ENCODE measurements at regions not wholly inside any gene's neighbourhood (a gene's known extent, or its start where the extent isn't known, plus 50 kb on each side); places are given as distances from the start of the nearest gene placed in this dataset.

GRCh38 chr6:103167345-103168071, 1692.2 kb downstream of the HACE1 start:
- DNase-seq (ENCODE audit: low spot score) = no peak
- peaks cover 12% of the 10 kb centered on the region for H3K9me3 Mint-ChIP-seq
- H3K27me3 Mint-ChIP-seq = no peaks in the 10 kb centered on the region
- H3K27ac Mint-ChIP-seq = no peak overlapping the region
- ATAC-seq = no peak
- no peaks in the 10 kb centered on the region for H3K4me1 Mint-ChIP-seq (ENCODE audit: low read depth in 2 of 2)
- H3K4me3 Mint-ChIP-seq = no peak overlapping the region
- no peaks in the 10 kb centered on the region for H3K36me3 Mint-ChIP-seq

DNA sequence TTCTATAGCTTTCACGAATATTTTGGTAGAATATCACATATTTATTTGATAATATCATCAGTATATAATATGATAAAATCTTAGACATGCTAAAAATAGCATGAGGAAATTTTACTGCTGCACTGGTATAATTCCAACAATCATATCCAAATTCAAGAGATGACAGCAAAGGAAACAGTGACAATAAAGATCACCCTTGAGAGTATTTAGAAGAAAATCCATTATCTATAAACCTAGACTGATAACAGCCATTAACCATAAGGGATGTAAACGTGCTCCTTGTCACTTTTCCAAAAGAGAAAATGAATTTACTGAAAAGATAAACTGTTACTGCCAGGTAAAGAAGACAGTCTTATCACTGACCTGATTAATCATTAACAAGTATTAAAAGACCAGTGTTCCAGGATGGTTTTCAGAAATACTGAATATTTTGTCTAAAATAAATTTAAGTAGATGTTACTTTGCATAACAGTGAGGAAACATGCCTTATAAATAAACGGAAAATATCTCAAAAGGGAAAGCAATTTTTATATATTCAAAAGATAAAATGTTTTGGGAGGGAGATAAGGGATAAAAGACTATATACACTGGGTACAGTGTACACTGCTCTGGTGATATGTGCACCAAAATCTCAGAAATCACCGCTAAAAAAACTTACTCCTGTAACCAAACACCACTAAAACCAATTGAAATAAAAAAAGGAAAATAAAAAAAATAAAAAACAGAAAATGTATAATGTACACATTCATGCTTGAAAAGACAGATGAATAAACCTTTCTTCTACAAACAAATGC, 1704.7 kb downstream of the HACE1 start:
- no peak overlapping the region for H3K4me3 Mint-ChIP-seq
- H3K4me1 Mint-ChIP-seq (ENCODE audit: low read depth in 2 of 2) = no peaks in the 10 kb centered on the region
- DNase-seq (ENCODE audit: low spot score) (no peak), ATAC-seq (no peak)
- no peak overlapping the region for H3K27ac Mint-ChIP-seq
- peaks cover 9% of the 10 kb centered on the region for H3K9me3 Mint-ChIP-seq
- no peaks in the 10 kb centered on the region for H3K36me3 Mint-ChIP-seq
- H3K27me3 Mint-ChIP-seq = no peaks in the 10 kb centered on the region

DNA sequence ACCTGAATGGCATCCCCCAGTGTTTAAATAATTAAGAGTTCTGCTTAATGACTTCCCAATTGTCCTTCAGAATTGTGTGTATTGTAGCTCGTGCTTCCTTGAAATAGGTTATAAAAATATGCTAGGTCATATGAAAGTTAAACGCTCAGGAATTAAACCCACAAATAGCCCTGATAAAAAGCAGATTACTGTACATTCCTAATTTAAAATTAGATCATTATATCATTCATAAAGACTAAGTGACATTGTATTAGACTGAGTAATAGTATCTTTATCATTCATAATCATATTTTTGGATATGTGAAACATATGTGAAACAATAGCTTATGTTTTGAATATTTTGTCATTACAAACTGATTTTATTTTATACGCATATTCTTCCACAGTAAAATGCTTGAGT, 1706.7 kb downstream of the HACE1 start:
- ATAC-seq (no peak), DNase-seq (ENCODE audit: low spot score) (no peak)
- Mint-ChIP-seq H3K4me3 (no peak overlapping the region), H3K27me3 (no peaks in the 10 kb centered on the region), H3K9me3 (peaks cover 6% of the 10 kb centered on the region), H3K36me3 (no peaks in the 10 kb centered on the region), H3K4me1 (ENCODE audit: low read depth in 2 of 2) (no peaks in the 10 kb centered on the region), H3K27ac (no peak overlapping the region)

DNA sequence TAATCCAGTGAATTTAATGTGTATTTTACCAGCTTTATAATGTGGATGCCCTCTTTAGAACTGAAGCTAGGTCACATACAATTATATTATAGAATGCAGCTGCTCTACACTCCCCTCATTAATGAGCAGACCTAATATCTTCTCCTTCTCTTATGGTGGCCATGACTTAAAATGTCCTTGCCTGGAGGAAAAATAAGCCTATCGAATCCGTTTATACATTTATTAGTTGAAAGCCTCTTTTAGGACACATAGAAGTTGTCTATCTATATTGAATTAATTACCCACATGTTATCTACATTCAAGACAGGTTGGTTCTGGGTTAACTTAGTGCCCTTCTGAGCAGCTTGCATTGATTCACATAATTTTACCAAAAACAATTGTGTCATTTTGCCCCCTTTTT, 1716.8 kb downstream of the HACE1 start:
- peaks cover 3% of the 10 kb centered on the region for H3K9me3 Mint-ChIP-seq
- H3K27me3 Mint-ChIP-seq = no peaks in the 10 kb centered on the region
- ATAC-seq (no peak), DNase-seq (ENCODE audit: low spot score) (no peak)
- H3K4me3 Mint-ChIP-seq = no peak overlapping the region
- no peak overlapping the region for H3K27ac Mint-ChIP-seq
- no peaks in the 10 kb centered on the region for H3K36me3 Mint-ChIP-seq
- no peaks in the 10 kb centered on the region for H3K4me1 Mint-ChIP-seq (ENCODE audit: low read depth in 2 of 2)

GRCh38 chr6:103140308-103141027, 1719.3 kb downstream of the HACE1 start:
- no peaks in the 10 kb centered on the region for H3K4me1 Mint-ChIP-seq (ENCODE audit: low read depth in 2 of 2)
- H3K9me3 Mint-ChIP-seq = peaks cover 5% of the 10 kb centered on the region
- H3K4me3 Mint-ChIP-seq = no peak overlapping the region
- no peak for DNase-seq (ENCODE audit: low spot score)
- no peak overlapping the region for H3K27ac Mint-ChIP-seq
- no peak for ATAC-seq
- H3K27me3 Mint-ChIP-seq = no peaks in the 10 kb centered on the region
- H3K36me3 Mint-ChIP-seq = no peaks in the 10 kb centered on the region

DNA sequence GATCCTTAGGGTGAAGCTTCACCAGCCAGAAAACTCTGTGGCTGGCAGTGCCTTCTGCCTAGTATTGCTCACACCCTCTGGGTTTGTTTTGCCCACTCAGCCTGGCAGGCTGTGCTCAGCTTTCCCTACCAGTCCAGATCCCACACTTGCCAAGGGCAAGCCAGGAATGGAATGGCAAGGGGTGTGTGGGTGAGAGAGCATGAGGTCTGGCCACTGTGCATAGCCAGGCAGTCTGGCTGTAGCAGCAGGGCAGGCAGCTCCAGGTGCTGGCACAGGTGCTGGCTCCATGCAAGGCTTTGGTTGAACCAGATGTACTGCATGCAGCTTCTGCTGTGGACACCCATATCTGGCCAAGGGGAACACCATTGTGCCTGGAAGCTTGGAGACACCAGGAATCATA, 1720.3 kb downstream of the HACE1 start:
- DNase-seq (ENCODE audit: low spot score) (no peak), ATAC-seq (peak in 1 of 2 donors; percentile 43)
- Mint-ChIP-seq H3K27ac (no peak overlapping the region), H3K36me3 (no peaks in the 10 kb centered on the region), H3K9me3 (peaks cover 7% of the 10 kb centered on the region), H3K4me3 (no peak overlapping the region), H3K4me1 (ENCODE audit: low read depth in 2 of 2) (no peaks in the 10 kb centered on the region), H3K27me3 (no peaks in the 10 kb centered on the region)

GRCh38 chr6:103124471-103124870, 1731.0 kb downstream of the GRIK2 start:
- Mint-ChIP-seq H3K36me3 (no peaks in the 10 kb centered on the region), H3K4me3 (no peak overlapping the region), H3K9me3 (peaks cover 3% of the 10 kb centered on the region), H3K4me1 (ENCODE audit: low read depth in 2 of 2) (no peaks in the 10 kb centered on the region), H3K27ac (no peak overlapping the region), H3K27me3 (no peaks in the 10 kb centered on the region)
- ATAC-seq (no peak), DNase-seq (ENCODE audit: low spot score) (no peak)

- Mint-ChIP-seq H3K4me3 (no peak overlapping the region), H3K36me3 (no peaks in the 10 kb centered on the region), H3K9me3 (peaks cover 3% of the 10 kb centered on the region), H3K27ac (no peak overlapping the region), H3K27me3 (no peaks in the 10 kb centered on the region), H3K4me1 (ENCODE audit: low read depth in 2 of 2) (no peaks in the 10 kb centered on the region)
- DNase-seq (ENCODE audit: low spot score) (no peak), ATAC-seq (no peak)
Measured at GRCh38 chr6:103122766-103123601, 1729.5 kb downstream of the GRIK2 start.

GRCh38 chr6:103119056-103119455, 1725.5 kb downstream of the GRIK2 start:
- H3K4me1 Mint-ChIP-seq (ENCODE audit: low read depth in 2 of 2) = no peaks in the 10 kb centered on the region
- H3K27me3 Mint-ChIP-seq = no peaks in the 10 kb centered on the region
- peaks cover 3% of the 10 kb centered on the region for H3K9me3 Mint-ChIP-seq
- H3K4me3 Mint-ChIP-seq = no peak overlapping the region
- DNase-seq (ENCODE audit: low spot score) (no peak), ATAC-seq (no peak)
- no peaks in the 10 kb centered on the region for H3K36me3 Mint-ChIP-seq
- H3K27ac Mint-ChIP-seq = no peak overlapping the region

DNA sequence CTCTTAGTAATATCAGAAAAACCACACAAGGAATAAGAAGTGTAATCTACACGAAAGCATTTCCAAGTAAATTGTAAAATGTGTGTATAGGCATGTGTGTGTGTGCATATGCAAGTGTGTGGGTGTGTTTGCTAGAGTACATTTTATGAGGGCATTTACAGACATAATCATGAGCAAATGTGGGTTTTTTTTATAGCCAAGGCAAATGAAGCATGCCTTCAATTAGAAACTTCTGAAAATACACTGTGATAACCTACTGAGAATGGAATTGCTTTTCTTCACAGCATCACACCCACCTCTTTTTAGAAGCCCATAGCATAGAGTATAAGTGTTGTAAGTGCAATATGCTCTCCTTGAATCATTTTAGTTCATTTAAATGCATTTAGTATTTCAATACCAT, 1721.1 kb downstream of the GRIK2 start:
- DNase-seq (ENCODE audit: low spot score) (no peak), ATAC-seq (no peak)
- Mint-ChIP-seq H3K36me3 (no peaks in the 10 kb centered on the region), H3K27ac (no peak overlapping the region), H3K4me1 (ENCODE audit: low read depth in 2 of 2) (no peaks in the 10 kb centered on the region), H3K4me3 (no peak overlapping the region), H3K9me3 (peaks cover 12% of the 10 kb centered on the region), H3K27me3 (no peaks in the 10 kb centered on the region)

GRCh38 chr6:103113416-103113815, 1719.9 kb downstream of the GRIK2 start:
- ATAC-seq (no peak), DNase-seq (ENCODE audit: low spot score) (no peak)
- no peaks in the 10 kb centered on the region for H3K4me1 Mint-ChIP-seq (ENCODE audit: low read depth in 2 of 2)
- no peak overlapping the region for H3K27ac Mint-ChIP-seq
- H3K36me3 Mint-ChIP-seq = no peaks in the 10 kb centered on the region
- H3K4me3 Mint-ChIP-seq = no peak overlapping the region
- H3K27me3 Mint-ChIP-seq = no peaks in the 10 kb centered on the region
- H3K9me3 Mint-ChIP-seq = peaks cover 12% of the 10 kb centered on the region

DNA sequence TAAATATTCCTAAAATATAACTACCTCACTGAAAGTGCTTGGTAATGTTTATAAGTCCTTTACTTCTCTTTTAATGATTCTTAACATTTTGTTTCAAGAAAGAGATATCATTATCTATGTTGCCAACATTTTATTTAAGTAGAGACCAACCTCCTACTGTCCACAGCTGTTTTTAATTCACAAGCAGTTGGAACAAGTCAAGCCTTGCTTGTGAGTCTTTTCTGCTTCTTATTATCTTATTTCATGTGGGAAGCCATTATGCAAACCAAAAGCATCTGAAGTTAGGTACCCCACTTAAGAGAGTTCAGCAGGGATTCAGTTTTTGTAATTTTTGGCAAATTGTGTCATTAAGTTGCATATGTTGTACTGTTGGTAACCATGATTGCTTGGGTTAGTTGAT, 1714.5 kb downstream of the GRIK2 start:
- Mint-ChIP-seq H3K27me3 (no peaks in the 10 kb centered on the region), H3K27ac (no peak overlapping the region), H3K4me1 (ENCODE audit: low read depth in 2 of 2) (no peaks in the 10 kb centered on the region), H3K9me3 (peaks cover 17% of the 10 kb centered on the region), H3K4me3 (no peak overlapping the region), H3K36me3 (peaks cover 3% of the 10 kb centered on the region)
- DNase-seq (ENCODE audit: low spot score) (no peak), ATAC-seq (no peak)

- no peak for ATAC-seq
- DNase-seq (ENCODE audit: low spot score) = no peak
- H3K27me3 Mint-ChIP-seq = no peaks in the 10 kb centered on the region
- H3K9me3 Mint-ChIP-seq = peaks cover 24% of the 10 kb centered on the region
- no peak overlapping the region for H3K4me3 Mint-ChIP-seq
- no peaks in the 10 kb centered on the region for H3K4me1 Mint-ChIP-seq (ENCODE audit: low read depth in 2 of 2)
- H3K27ac Mint-ChIP-seq = no peak overlapping the region
- peaks cover 4% of the 10 kb centered on the region for H3K36me3 Mint-ChIP-seq
Measured at GRCh38 chr6:103105686-103106085, 1712.2 kb downstream of the GRIK2 start.

All from natural killer cell treated with Interleukin-12 subunit alpha and Interleukin-12 subunit beta and Interleukin-15 and Interleukin-18, amount 100 ng/mL, for 72 hours (primary cell).